Sigmoid colon (tissue), 6 donors: ENCODE measurements at regions not wholly inside any gene's neighbourhood (a gene's known extent, or its start where the extent isn't known, plus 50 kb on each side); places are given as distances from the start of the nearest gene placed in this dataset.

Source experiments
- DNase-seq: peaks from one replicate; pipeline ENCODE4 v3.0.0-alpha.2; 2019
- H3K27ac ChIP-seq, 4 donors: fragments of 200-600 bp; sonication (generic); one replicate each; pipeline ENCODE4 v1.5.1; 2016 to 2019; ENCODE audit warnings: mild to moderate bottlenecking in 1 of 4
- H3K27me3 ChIP-seq, 3 donors: fragments of 200-600 bp; sonication (generic); one replicate each; pipeline ENCODE4 v1.5.1; 2019; ENCODE audit warnings: mild to moderate bottlenecking in 1 of 3
- H3K36me3 ChIP-seq, 4 donors: fragments of 200-600 bp; sonication (generic); one replicate each; pipeline ENCODE4 v1.5.1; 2016 to 2019
- H3K4me1 ChIP-seq, 4 donors: fragments of 200-600 bp; sonication (generic); one replicate each; pipeline ENCODE4 v1.5.1; 2017 to 2019
- H3K4me3 ChIP-seq, 4 donors: fragments of 200-600 bp; sonication (generic); one replicate each; pipeline ENCODE4 v1.5.1; 2017 to 2019; ENCODE audit warnings: mild to moderate bottlenecking in 2 of 4, moderate library complexity in 1 of 4
- H3K9me3 ChIP-seq, 4 donors: fragments of 200-600 bp in 3 of 4; sonication (generic) in 3 of 4; one replicate each; pipeline versions ENCODE4 v1.5.1 to v1.6.1; 2013 to 2019
- EP300 ChIP-seq, 4 donors: sonication (generic); formaldehyde crosslinking; IDR thresholded peaks; one replicate each; pipeline ENCODE4 v1.6.1; 2017; ENCODE audit warnings: antibody characterized with exemption in 4 of 4
- POLR2A ChIP-seq, 2 donors: fragments of 450-650 bp; IDR thresholded peaks; one replicate each; pipeline ENCODE4 v1.6.1; 2016; ENCODE audit warnings: antibody characterized with exemption in 2 of 2, mild to moderate bottlenecking in 2 of 2, moderate library complexity in 2 of 2
- POLR2AphosphoS5 ChIP-seq, 4 donors: sonication (generic); formaldehyde crosslinking; IDR thresholded peaks; one replicate each; pipeline ENCODE4 v1.6.1; 2017; ENCODE audit warnings: antibody characterized with exemption in 4 of 4
- WGBS, 2 donors: extraction: QIAGEN DNeasy Blood & Tissue Kit; methylation state at CpG; one replicate each; pipeline ENCODE4 v1.1.7; 2013; 5-methylcytosine and 5-hydroxymethylcytosine counted together
- intact Hi-C: fragments of 100-400 bp; cut with DNase I; formaldehyde crosslinking; loops from one replicate; pipeline ENCODE4 v1.15.1; 2023
- TF ChIP-seq, protein P1 (sequence below), 4 experiments: fragments of 450-650 bp in 3 of 4; fragments of 200-600 bp in 1 of 4; IDR thresholded peaks; one replicate each; pipeline ENCODE4 v1.5.1; 2016 to 2019; ENCODE audit warnings: antibody characterized with exemption in 4 of 4, mild to moderate bottlenecking in 3 of 4, moderate library complexity in 2 of 4
- donor health status: healthy with polysubstance abuse.
- donor health status: healthy.

GRCh38 chr5:6869677-6870076 lies 156.4 kb downstream of the TENT4A start:
- H3K27ac ChIP-seq = no peak overlapping the region
- peaks cover 0 to 20% (median 0%) of the 10 kb centered on the region in 4 donors for H3K4me1 ChIP-seq
- intact Hi-C loops = no loop called here
- no peak overlapping the region for H3K4me3 ChIP-seq
- DNase-seq = no peak
- H3K27me3 ChIP-seq = no peaks in the 10 kb centered on the region
- no peaks in the 10 kb centered on the region for H3K9me3 ChIP-seq
- H3K36me3 ChIP-seq = no peaks in the 10 kb centered on the region
- TF ChIP-seq EP300 (IDR thresholded peaks at IDR 0.05) (no peak), POLR2A (IDR thresholded peaks at IDR 0.05) (no peak), POLR2AphosphoS5 (IDR thresholded peaks at IDR 0.05) (no peak)
- TF ChIP-seq, protein P1, sequence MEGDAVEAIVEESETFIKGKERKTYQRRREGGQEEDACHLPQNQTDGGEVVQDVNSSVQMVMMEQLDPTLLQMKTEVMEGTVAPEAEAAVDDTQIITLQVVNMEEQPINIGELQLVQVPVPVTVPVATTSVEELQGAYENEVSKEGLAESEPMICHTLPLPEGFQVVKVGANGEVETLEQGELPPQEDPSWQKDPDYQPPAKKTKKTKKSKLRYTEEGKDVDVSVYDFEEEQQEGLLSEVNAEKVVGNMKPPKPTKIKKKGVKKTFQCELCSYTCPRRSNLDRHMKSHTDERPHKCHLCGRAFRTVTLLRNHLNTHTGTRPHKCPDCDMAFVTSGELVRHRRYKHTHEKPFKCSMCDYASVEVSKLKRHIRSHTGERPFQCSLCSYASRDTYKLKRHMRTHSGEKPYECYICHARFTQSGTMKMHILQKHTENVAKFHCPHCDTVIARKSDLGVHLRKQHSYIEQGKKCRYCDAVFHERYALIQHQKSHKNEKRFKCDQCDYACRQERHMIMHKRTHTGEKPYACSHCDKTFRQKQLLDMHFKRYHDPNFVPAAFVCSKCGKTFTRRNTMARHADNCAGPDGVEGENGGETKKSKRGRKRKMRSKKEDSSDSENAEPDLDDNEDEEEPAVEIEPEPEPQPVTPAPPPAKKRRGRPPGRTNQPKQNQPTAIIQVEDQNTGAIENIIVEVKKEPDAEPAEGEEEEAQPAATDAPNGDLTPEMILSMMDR (IDR thresholded peaks at IDR 0.05) = no peak
- WGBS, 2 donors = 89 to 90% methylated on average over 7 of the region's 7 CpGs

- no peaks in the 10 kb centered on the region for H3K27me3 ChIP-seq
- WGBS, 2 donors = 77 to 86% methylated on average over 12 of the region's 12 CpGs
- H3K4me1 ChIP-seq = peaks cover 0 to 9% (median 0%) of the 10 kb centered on the region in 4 donors
- H3K9me3 ChIP-seq = no peaks in the 10 kb centered on the region
- H3K4me3 ChIP-seq = no peak overlapping the region
- H3K27ac ChIP-seq = no peak overlapping the region
- intact Hi-C loops = no loop called here
- TF ChIP-seq EP300 (IDR thresholded peaks at IDR 0.05) = no peak
- TF ChIP-seq POLR2A (IDR thresholded peaks at IDR 0.05) = no peak
- TF ChIP-seq POLR2AphosphoS5 (IDR thresholded peaks at IDR 0.05) = no peak
- DNase-seq = no peak
- H3K36me3 ChIP-seq = no peaks in the 10 kb centered on the region
These were observed 159.4 kb downstream of the TENT4A start for GRCh38 chr5:6872441-6873160.

DNA sequence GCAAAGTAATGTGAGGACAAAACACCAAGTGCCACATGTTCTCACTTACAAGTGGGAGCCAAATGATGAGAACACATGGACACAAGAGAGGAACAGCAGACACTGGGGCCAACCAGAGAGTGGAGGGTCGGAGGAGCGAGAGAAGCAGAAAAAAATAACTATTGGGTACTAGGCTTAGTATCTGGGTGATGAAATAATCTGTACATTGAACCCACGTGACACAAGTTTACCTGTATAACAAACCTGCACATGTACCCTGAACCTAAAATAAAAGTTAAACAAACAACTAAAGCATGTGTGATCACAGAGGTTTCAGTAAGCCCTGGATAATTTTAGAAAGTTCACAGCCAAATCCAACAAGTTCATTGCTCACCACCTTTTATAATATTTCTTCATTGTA lies 160.1 kb downstream of the TENT4A start:
- 69 to 87% methylated on average over 3 of the region's 3 CpGs for WGBS, 2 donors
- H3K4me3 ChIP-seq = no peak overlapping the region
- no peaks in the 10 kb centered on the region for H3K27me3 ChIP-seq
- H3K27ac ChIP-seq = no peak overlapping the region
- H3K9me3 ChIP-seq = no peaks in the 10 kb centered on the region
- TF ChIP-seq, protein P1 (IDR thresholded peaks at IDR 0.05) = no peak
- TF ChIP-seq POLR2A (IDR thresholded peaks at IDR 0.05) = no peak
- no peak for TF ChIP-seq POLR2AphosphoS5 (IDR thresholded peaks at IDR 0.05)
- no peak for TF ChIP-seq EP300 (IDR thresholded peaks at IDR 0.05)
- peaks cover 0 to 1% (median 0%) of the 10 kb centered on the region in 4 donors for H3K4me1 ChIP-seq
- H3K36me3 ChIP-seq = no peaks in the 10 kb centered on the region
- intact Hi-C loops = no loop called here
- DNase-seq = no peak

- intact Hi-C loops = no loop called here
These were observed 162.1 kb downstream of the TENT4A start for GRCh38 chr5:6875376-6875775.

More at GRCh38 chr5:6875376-6875775, 162.1 kb downstream of the TENT4A start:
- H3K9me3 ChIP-seq = no peaks in the 10 kb centered on the region
- 45 to 69% methylated on average over 6 of the region's 6 CpGs for WGBS, 2 donors
- H3K4me3 ChIP-seq = no peak overlapping the region
- no peaks in the 10 kb centered on the region for H3K4me1 ChIP-seq
- no peaks in the 10 kb centered on the region for H3K36me3 ChIP-seq
- H3K27me3 ChIP-seq = no peaks in the 10 kb centered on the region
- H3K27ac ChIP-seq = no peak overlapping the region
- no peak for DNase-seq
- TF ChIP-seq, protein P1 (IDR thresholded peaks at IDR 0.05) = no peak
- no peak for TF ChIP-seq POLR2AphosphoS5 (IDR thresholded peaks at IDR 0.05)
- no peak for TF ChIP-seq POLR2A (IDR thresholded peaks at IDR 0.05)
- TF ChIP-seq EP300 (IDR thresholded peaks at IDR 0.05) = no peak
